ENCODE measurements at regions not wholly inside any gene's neighbourhood (a gene's known extent, or its start where the extent isn't known, plus 50 kb on each side); places are given as distances from the start of the nearest gene placed in this dataset.

DNA sequence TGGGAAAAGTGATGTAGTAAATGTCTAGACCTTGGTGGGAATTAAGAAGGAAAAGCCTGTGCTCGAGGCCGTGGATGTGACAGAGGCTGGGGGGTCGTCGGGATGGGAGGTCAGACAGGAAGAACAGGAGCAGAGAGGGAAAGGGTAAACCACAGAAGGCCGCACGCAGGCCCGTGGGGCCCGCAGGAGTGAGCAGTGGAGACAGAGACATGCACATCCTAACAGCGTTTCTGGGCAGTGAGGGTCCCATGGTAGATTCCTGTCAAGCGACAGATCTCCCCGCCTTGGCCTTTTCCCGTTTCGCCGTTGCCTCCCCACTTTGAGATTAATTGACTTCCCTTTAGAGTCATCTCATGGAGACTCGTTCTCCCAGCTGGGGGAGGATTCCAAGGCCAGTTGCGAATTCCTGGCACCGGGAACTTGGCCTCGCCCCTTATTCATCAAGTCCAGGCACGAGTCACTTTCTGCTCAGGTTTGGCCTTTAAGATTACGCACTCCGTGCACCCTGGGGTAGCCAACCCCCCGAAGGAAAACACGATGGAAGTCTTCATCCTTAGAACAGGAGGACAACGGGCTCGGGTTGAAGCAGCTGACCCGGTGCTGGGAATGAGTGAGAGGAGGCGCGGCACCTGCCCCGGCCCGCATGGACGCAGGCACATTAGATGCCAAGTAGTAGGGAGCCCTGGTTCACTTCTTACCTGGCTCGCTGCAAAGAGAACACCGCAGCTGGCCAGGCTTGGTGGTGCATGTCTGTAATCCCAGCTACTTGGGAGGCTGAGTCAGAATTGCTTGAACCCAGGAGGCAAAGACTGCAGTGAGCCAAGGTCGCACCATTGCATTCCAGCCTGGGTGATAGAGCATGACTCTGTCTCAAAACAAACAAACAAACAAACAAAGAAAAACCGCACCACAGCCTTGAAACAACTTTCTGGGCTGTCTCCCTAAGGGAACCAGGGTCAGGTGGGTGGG lies 315.2 kb upstream of the SHH start:
- intact Hi-C loops (cut with DNase I): no loop called here
- H3K4me1 ChIP-seq: no peaks in the 10 kb centered on the region
- no peaks in the 10 kb centered on the region for H3K36me3 ChIP-seq
- no peak for DNase-seq
- WGBS, 2 donors: 84 to 89% methylated on average over 35 of the region's 35 CpGs
- H3K27me3 ChIP-seq: no peaks in the 10 kb centered on the region
- no peak overlapping the region for H3K27ac ChIP-seq
- no peaks in the 10 kb centered on the region for H3K9me3 ChIP-seq
- TF ChIP-seq, protein P1, sequence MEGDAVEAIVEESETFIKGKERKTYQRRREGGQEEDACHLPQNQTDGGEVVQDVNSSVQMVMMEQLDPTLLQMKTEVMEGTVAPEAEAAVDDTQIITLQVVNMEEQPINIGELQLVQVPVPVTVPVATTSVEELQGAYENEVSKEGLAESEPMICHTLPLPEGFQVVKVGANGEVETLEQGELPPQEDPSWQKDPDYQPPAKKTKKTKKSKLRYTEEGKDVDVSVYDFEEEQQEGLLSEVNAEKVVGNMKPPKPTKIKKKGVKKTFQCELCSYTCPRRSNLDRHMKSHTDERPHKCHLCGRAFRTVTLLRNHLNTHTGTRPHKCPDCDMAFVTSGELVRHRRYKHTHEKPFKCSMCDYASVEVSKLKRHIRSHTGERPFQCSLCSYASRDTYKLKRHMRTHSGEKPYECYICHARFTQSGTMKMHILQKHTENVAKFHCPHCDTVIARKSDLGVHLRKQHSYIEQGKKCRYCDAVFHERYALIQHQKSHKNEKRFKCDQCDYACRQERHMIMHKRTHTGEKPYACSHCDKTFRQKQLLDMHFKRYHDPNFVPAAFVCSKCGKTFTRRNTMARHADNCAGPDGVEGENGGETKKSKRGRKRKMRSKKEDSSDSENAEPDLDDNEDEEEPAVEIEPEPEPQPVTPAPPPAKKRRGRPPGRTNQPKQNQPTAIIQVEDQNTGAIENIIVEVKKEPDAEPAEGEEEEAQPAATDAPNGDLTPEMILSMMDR (IDR thresholded peaks at IDR 0.05): no peak
- no peak for TF ChIP-seq POLR2A (IDR thresholded peaks at IDR 0.05)
- H3K4me3 ChIP-seq (replicated peaks in 1 of 3): no peak overlapping the region

DNA sequence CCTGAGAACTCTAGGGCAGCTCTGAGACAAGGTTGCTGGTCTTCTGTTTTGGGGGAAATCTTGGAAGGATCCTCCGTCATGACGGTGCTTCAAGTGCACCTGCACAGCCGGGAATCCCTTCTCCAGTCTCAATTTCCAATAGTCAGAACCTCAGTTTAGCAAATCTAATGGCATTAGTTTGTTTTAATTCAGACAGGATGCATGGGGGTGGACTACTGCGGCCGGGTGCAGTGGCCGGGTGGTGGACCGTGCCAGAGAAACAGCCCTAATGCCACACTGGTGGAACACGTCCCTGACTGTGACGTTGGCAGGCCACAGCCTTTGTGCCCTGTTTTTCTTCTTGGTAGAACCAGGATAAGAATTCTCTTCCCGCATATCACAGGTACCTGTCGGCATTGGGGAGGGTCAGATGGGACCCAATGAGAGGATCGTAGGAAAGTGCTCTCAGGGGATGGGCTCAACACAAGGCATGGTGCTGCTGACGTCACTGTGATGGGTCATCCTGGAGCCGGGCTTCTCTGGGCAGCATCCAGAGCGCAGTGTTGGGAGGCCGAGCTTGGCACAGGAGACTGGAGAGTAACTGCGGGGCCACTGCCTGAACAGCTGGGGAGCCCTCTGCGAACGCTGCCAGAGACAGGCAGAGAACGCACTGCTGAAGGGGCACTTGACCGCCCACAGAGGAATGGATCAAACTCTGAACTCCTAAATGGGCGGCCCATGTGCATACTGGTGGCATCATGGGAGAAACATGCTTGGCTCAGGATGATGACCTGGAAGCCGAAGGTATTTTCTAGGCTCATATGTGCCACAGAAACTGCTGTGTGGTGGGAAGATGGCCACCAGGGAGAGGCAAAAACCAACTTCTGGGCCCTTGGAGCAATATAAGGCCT lies 313.8 kb upstream of the SHH start:
- Histone ChIP-seq H3K9me3 (no peaks in the 10 kb centered on the region), H3K27me3 (no peaks in the 10 kb centered on the region), H3K36me3 (no peaks in the 10 kb centered on the region), H3K4me1 (no peaks in the 10 kb centered on the region), H3K4me3 (replicated peaks in 1 of 3) (no peak overlapping the region), H3K27ac (no peak overlapping the region)
- no peak for DNase-seq
- TF ChIP-seq, protein P1 (IDR thresholded peaks at IDR 0.05): no peak
- TF ChIP-seq POLR2A (IDR thresholded peaks at IDR 0.05): no peak
- WGBS, 2 donors: 92% methylated on average over 19 to 22 of the region's 23 CpGs
- intact Hi-C loops (cut with DNase I): no loop called here

DNA sequence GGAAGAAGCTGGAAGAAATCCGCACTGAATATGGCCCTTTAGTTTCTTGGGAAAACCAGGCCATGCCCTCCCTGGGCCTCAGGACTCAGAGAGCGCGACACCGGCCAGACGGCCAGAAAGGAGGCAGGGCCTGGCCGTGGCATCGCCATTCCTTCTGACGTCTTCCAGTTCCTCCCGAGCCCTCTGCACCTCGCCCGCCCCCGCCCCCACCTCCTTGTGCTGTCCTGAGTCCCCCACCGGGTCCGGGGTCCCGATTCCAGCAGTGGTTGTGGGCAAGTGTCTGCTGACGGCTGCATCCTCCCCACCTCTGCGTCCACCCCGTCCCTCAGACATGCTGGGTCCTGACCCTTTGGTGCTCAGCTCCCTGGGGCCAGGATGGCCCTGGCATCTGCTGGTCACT lies 312.1 kb upstream of the SHH start:
- Histone ChIP-seq H3K27me3 (no peaks in the 10 kb centered on the region), H3K27ac (no peak overlapping the region)

DNA sequence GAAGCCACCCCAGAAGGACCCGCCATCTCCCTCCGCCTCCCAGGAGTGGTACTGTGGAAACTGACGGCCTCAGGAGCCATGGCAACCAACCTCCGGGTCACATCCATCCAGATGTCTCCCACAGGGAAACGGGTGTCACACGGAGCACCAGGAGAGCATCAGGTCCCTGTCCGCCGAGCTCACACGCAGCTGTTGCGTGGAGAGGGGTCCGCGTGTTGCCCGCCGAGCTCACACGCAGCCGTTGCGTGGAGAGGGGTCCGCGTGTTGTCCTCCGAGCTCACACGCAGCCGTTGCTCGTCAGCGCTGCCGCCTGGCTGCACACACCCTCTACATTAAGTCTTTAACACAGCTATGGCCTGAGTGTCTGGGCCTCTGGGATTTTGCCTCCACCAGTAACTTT lies 311.1 kb upstream of the SHH start:
- Histone ChIP-seq H3K27ac (no peak overlapping the region), H3K27me3 (no peaks in the 10 kb centered on the region), H3K9me3 (no peaks in the 10 kb centered on the region), H3K4me3 (replicated peaks in 1 of 3) (no peak overlapping the region), H3K36me3 (no peaks in the 10 kb centered on the region), H3K4me1 (no peaks in the 10 kb centered on the region)
- 90 to 97% methylated on average over 11 to 25 of the region's 25 CpGs for WGBS, 2 donors
- intact Hi-C loops (cut with DNase I): no loop called here
- DNase-seq: no peak
- TF ChIP-seq POLR2A (IDR thresholded peaks at IDR 0.05): no peak
- TF ChIP-seq, protein P1 (IDR thresholded peaks at IDR 0.05): no peak

More for the DNA sequence above, 312.1 kb upstream of the SHH start:
- H3K36me3 ChIP-seq: no peaks in the 10 kb centered on the region
- no peaks in the 10 kb centered on the region for H3K9me3 ChIP-seq
- no peaks in the 10 kb centered on the region for H3K4me1 ChIP-seq
- intact Hi-C loops (cut with DNase I): no loop called here
- DNase-seq: no peak
- 89 to 90% methylated on average over 12 to 17 of the region's 18 CpGs for WGBS, 2 donors
- TF ChIP-seq, protein P1 (IDR thresholded peaks at IDR 0.05): no peak
- TF ChIP-seq POLR2A (IDR thresholded peaks at IDR 0.05): no peak
- H3K4me3 ChIP-seq (replicated peaks in 1 of 3): no peak overlapping the region

Measured in thyroid gland (tissue), 4 donors.